DMS79 treated with DMSO at 0.1 percent for 48 hours (cell line): ENCODE measurements at regions not wholly inside any gene's neighbourhood (a gene's known extent, or its start where the extent isn't known, plus 50 kb on each side); places are given as distances from the start of the nearest gene placed in this dataset.
A peak's percentile ranks its signal among the peaks of the same experiment; 100 is the strongest.
"Not testable (repeated sequence)": the region's sequence is repeated elsewhere in the genome, so short reads cannot be mapped to it uniquely, and the experiment has no call there.

Experiments used
- DNase-seq: peaks from one replicate; lab custom pipeline; 2025; lab: John Stamatoyannopoulos, UW

DNA sequence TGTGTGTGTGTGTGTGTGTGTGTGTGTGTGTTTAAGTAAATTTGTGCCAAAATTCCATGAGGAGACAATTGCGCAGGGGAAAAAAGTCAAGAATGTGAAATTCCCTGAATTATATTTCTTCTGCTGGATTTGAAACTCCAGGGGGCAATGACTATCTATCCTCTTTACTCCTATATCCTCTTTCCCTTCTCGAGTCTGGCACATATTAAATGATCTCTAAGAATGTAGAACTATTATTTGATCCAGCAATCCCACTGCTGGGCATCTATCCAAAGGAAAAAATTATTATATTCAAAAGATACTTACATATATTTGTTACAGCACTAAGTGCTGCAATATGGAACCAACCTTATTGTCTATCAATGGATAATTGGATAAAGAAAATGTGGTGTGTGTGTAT is 350.1 kb upstream of the ADAMTS9 start:
- no peak for DNase-seq

GRCh38 chr3:65035246-65035645 is 347.4 kb upstream of the ADAMTS9 start:
- DNase-seq: no peak

- DNase-seq: no peak
Measured at GRCh38 chr3:65033576-65033975, 345.8 kb upstream of the ADAMTS9 start.

GRCh38 chr3:65030847-65031463 is 343.2 kb upstream of the ADAMTS9 start:
- no peak for DNase-seq

GRCh38 chr3:65030014-65030627 is 342.3 kb upstream of the ADAMTS9 start:
- DNase-seq: no peak

DNA sequence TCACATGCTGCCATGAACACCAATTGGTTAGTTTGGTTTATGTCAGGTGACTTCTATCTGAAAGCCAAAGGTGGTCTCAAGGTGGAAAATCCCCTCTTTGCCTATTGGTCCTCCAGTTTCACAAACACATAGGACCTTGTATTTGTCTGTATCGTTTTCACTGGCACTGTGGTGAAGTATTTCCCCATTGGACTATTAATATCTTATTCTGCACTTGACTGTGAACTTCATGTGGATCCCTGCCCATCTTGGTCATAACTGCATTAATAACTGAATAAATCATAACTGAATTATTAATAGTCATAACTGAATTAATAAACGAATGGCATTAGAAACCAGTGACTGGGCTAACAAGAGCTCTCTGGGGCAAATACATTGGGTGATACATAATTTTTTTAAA is 341.3 kb upstream of the ADAMTS9 start:
- no peak for DNase-seq

DNA sequence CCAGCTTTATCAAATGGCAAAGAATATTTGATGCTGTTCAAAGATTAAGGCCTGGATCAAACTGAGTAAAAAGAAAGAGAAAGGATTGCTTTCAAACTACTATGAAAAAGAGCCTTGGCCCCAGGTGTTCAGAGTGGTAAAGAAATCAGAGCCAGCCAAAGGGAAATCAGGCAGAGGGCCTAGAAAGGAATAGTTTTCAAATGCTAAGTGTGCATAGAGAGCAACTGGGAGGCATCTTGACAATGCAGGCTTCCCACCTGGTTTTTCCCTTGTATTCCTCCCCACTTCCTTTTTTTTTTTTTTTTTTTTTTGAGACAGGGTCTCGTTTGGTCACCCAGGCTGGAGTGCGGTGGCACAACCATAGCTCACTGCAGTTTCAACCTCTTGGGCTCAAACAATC is 340.2 kb upstream of the ADAMTS9 start:
- DNase-seq: no peak

- no peak for DNase-seq
Measured at GRCh38 chr3:65027335-65027734, 339.5 kb upstream of the ADAMTS9 start.

GRCh38 chr3:65026151-65026550 is 338.4 kb upstream of the ADAMTS9 start:
- DNase-seq: no peak

- no peak for DNase-seq
Measured at GRCh38 chr3:65024148-65024547, 336.3 kb upstream of the ADAMTS9 start.

GRCh38 chr3:65020281-65021160 is 332.7 kb upstream of the ADAMTS9 start:
- peak; percentile 71 for DNase-seq

- peak; percentile 49 for DNase-seq
Measured at GRCh38 chr3:65019443-65020055, 331.7 kb upstream of the ADAMTS9 start.

DNA sequence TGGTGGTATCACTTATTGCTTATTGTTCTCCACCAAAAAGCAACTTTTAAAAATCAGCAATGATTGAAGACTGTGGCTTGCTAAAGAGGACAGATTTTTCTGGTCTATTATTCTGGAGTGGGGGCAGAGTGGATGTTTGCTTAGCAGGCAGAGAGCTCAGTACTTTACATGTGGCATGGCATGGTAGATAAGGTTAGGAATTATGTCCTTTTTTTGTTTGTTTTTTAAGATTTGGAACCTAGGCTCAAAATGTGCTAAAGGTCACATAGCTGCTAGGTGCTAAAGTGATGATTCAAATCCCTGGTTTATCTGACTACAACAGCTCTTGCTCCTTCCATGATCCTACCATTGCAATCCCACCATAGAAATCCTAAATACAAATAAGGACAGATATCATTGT is 331.0 kb upstream of the ADAMTS9 start:
- DNase-seq: peak; percentile 13

DNA sequence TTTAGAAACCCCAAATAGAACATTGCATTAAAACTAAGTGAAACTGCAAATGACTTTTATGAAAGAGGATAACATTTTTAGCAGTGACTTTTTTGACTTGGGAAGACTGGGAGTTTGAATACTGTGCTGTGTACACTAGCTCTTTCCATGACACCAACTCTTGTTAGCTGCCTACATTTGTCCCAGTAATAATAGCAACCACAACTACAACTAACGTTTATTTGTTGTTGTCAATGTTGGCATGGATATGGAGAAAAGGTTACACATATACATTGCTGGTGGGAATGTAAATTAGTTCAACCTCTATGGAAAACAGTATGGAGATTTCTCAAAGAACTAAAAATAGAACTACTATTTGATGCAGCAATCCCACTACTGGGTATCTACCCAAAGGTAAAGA is 329.6 kb upstream of the ADAMTS9 start:
- DNase-seq: no peak

- no peak for DNase-seq
Measured at GRCh38 chr3:65015711-65016110, 327.9 kb upstream of the ADAMTS9 start.

DNA sequence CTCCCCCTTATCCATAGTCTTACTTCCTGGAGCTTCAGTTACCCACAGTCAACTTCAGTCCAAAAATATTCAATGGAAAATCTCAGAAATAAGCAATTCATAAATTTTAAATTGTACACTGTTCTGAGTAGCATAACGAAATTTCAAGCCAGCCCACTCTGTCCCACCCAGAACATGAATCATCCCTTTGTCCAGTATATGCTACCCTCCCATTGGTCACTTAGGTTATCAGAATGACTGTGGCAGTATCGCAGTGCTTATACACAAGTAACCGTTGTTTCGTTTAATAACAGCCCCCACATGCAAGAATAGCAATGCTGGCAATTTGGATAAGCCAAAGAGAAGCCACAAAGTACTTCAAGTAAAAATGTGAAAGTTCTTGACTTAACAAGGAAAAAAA is 325.3 kb upstream of the ADAMTS9 start:
- no peak for DNase-seq

- no peak for DNase-seq
Measured at GRCh38 chr3:65006300-65006739, 318.5 kb upstream of the ADAMTS9 start.

- DNase-seq: no peak
Measured at GRCh38 chr3:65005486-65005885, 317.7 kb upstream of the ADAMTS9 start.

DNA sequence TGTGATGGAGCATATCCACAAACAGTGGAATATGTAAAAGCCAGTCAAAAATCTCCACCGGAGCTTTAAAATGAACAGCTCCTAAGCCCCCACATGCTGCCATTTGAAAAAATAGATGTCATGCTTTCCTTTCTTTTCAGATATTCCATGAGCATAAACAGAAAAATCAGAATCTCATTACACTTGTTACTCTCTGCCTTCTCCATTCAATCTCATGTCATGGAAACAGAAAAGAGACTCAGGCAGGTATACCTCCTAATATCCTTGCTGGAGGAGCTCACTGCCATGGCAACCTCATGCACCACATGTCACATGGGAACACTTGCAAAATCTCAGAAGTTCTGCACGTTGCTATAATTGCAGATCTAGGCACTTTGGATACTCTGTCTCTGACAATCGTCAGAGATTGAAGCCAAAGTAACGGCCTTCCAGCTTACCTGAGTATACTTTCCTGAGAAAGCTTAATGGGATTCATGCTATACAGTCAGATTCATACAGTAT is 317.0 kb upstream of the ADAMTS9 start:
- DNase-seq: peak; percentile 3

DNA sequence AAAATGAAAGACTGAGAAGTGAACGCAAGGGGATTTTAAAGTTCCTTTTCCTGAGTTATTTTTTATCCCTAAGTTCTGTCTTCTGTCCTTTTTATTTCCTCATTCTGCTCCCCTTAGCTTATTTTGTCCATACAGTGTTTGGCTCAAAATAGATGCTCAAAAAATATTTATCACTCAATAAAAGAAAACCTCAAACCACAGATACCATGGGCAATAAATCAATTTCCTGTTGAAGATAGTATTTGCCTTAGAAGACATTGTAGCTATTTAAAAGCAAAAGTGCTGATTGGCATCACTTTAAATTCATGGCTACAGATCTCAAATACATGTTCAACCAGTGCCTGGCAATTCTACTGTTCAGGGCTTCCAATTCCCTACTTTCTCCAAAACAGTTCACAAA is 316.5 kb upstream of the ADAMTS9 start:
- DNase-seq: no peak

GRCh38 chr3:65001119-65001518 is 313.3 kb upstream of the ADAMTS9 start:
- DNase-seq: not testable (repeated sequence)

DNA sequence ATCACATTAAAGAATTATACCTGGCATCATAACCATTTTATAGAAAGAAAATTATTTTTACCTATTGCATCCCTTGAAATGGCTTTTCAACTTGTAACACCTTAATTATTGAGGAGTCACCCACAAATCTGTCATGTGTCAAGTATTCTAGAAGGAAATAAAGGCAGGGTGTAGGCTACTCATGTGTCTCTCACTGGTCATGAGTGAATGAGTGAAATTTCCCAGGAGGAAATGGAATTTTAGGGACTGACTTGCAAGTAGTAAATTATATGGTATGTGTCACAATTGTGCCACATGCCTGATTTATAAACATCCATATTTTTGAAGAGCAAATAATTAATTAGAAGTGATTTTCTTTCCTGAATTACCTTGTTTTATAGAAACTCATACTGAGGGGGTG is 310.5 kb upstream of the ADAMTS9 start:
- DNase-seq: no peak
